Gastrocnemius medialis (tissue), 4 donors: ENCODE measurements at regions not wholly inside any gene's neighbourhood (a gene's known extent, or its start where the extent isn't known, plus 50 kb on each side); places are given as distances from the start of the nearest gene placed in this dataset.

Source experiments
- ATAC-seq, 2 donors: fragments of 150-250 bp; one replicate each; pipeline ENCODE4 v1.9.1; 2016
- DNase-seq, 2 donors: peaks; one replicate each; pipeline ENCODE4 v3.0.0-alpha.2; 2019
- H3K27ac ChIP-seq, 4 donors: fragments of 200-600 bp; sonication (generic); 1 replicate in 1 of 4; 2 replicates in 3 of 4; pipeline ENCODE4 v1.5.1; 2016 to 2018; ENCODE audit warnings: mild to moderate bottlenecking in 2 of 4, moderate library complexity in 1 of 4
- H3K27me3 ChIP-seq, 3 donors: fragments of 200-600 bp; sonication (generic) in 2 of 3; 1 replicate in 1 of 3; 2 replicates in 2 of 3; pipeline versions ENCODE4 v1.5.1 to v1.6.0; 2016 to 2019; ENCODE audit warnings: mild to moderate bottlenecking in 1 of 3, moderate library complexity in 1 of 3
- H3K36me3 ChIP-seq, 2 donors: fragments of 200-600 bp; sonication (generic) in 1 of 2; one replicate each; pipeline ENCODE4 v1.5.1; 2017 to 2018
- H3K4me1 ChIP-seq, 2 donors: fragments of 200-600 bp; sonication (generic) in 1 of 2; one replicate each; pipeline ENCODE4 v1.5.1; 2016 to 2017; ENCODE audit warnings: mild to moderate bottlenecking in 2 of 2
- H3K4me3 ChIP-seq, 4 donors: fragments of 200-600 bp; sonication (generic) in 3 of 4; 1 replicate in 1 of 4; 2 replicates in 3 of 4; pipeline ENCODE4 v1.5.1; 2016 to 2019; ENCODE audit warnings: mild to moderate bottlenecking in 2 of 4
- H3K9me3 ChIP-seq, 3 donors: fragments of 200-600 bp; sonication (generic) in 2 of 3; 1 replicate in 1 of 3; 2 replicates in 2 of 3; pipeline ENCODE4 v1.5.1; 2016 to 2019
- CTCF ChIP-seq, 5 experiments: fragments of 450-650 bp in 3 of 5; fragments of 200-600 bp in 2 of 5; sonication (generic) in 2 of 5; IDR thresholded peaks in 4 of 5; conservative IDR thresholded peaks in 1 of 5; 1 replicate in 4 of 5; 2 replicates in 1 of 5; pipeline ENCODE4 v1.5.1; 2016 to 2019; ENCODE audit warnings: antibody characterized with exemption in 5 of 5, mild to moderate bottlenecking in 3 of 5, moderate library complexity in 3 of 5
- POLR2A ChIP-seq, 2 donors: fragments of 450-650 bp; IDR thresholded peaks; one replicate each; pipeline ENCODE4 v1.6.1; 2017; ENCODE audit warnings: antibody characterized with exemption in 2 of 2, mild to moderate bottlenecking in 2 of 2, moderate library complexity in 2 of 2
- in situ Hi-C, 4 donors: fragments of 200-750 bp; cut with MboI; loops; one replicate each; pipeline versions ENCODE4 v1.15.0 to v1.8.0; 2017; ENCODE audit warnings: low sequenced_read_pairs in 4 of 4
- intact Hi-C: fragments of 100-400 bp; cut with DNase I; formaldehyde crosslinking; loops from one replicate; pipeline ENCODE4 v1.15.1; 2023; ENCODE audit warnings: low total_unique reads

- intact Hi-C loops (no loop called here), in situ Hi-C loops (no loop called here)
- H3K4me1 ChIP-seq = no peaks in the 10 kb centered on the region
- ATAC-seq (no peak), DNase-seq (no peak)
- H3K27ac ChIP-seq = no peak overlapping the region
- no peaks in the 10 kb centered on the region for H3K36me3 ChIP-seq
- H3K27me3 ChIP-seq = no peaks in the 10 kb centered on the region
- no peak for TF ChIP-seq POLR2A (IDR thresholded peaks at IDR 0.05)
- no peak for TF ChIP-seq CTCF (IDR thresholded peaks at IDR 0.05 in 4 of 5, conservative IDR thresholded peaks at IDR 0.05 in 1 of 5)
- H3K4me3 ChIP-seq = no peak overlapping the region
- no peaks in the 10 kb centered on the region for H3K9me3 ChIP-seq
Measured at GRCh38 chr4:138519436-138519835, 277.3 kb upstream of the SLC7A11 start.

GRCh38 chr4:138513535-138513934, 271.4 kb upstream of the SLC7A11 start:
- Histone ChIP-seq H3K4me1 (no peaks in the 10 kb centered on the region), H3K36me3 (no peaks in the 10 kb centered on the region), H3K9me3 (no peaks in the 10 kb centered on the region), H3K27me3 (no peaks in the 10 kb centered on the region), H3K4me3 (no peak overlapping the region), H3K27ac (no peak overlapping the region)
- intact Hi-C loops (no loop called here), in situ Hi-C loops (no loop called here)
- ATAC-seq (no peak), DNase-seq (no peak)
- TF ChIP-seq CTCF (IDR thresholded peaks at IDR 0.05 in 4 of 5, conservative IDR thresholded peaks at IDR 0.05 in 1 of 5) = no peak
- TF ChIP-seq POLR2A (IDR thresholded peaks at IDR 0.05) = no peak

GRCh38 chr4:138512756-138513155, 270.6 kb upstream of the SLC7A11 start:
- Histone ChIP-seq H3K4me3 (no peak overlapping the region), H3K36me3 (no peaks in the 10 kb centered on the region), H3K4me1 (no peaks in the 10 kb centered on the region), H3K9me3 (no peaks in the 10 kb centered on the region), H3K27me3 (no peaks in the 10 kb centered on the region), H3K27ac (no peak overlapping the region)
- no peak for TF ChIP-seq POLR2A (IDR thresholded peaks at IDR 0.05)
- TF ChIP-seq CTCF (IDR thresholded peaks at IDR 0.05 in 4 of 5, conservative IDR thresholded peaks at IDR 0.05 in 1 of 5) = no peak
- intact Hi-C loops (no loop called here), in situ Hi-C loops (no loop called here)
- ATAC-seq = no peak
- DNase-seq = no peak

- ATAC-seq = no peak
- no peaks in the 10 kb centered on the region for H3K9me3 ChIP-seq
- no peak for TF ChIP-seq POLR2A (IDR thresholded peaks at IDR 0.05)
- TF ChIP-seq CTCF (IDR thresholded peaks at IDR 0.05 in 4 of 5, conservative IDR thresholded peaks at IDR 0.05 in 1 of 5) = no peak
- H3K4me3 ChIP-seq = no peak overlapping the region
- H3K36me3 ChIP-seq = no peaks in the 10 kb centered on the region
- no peak overlapping the region for H3K27ac ChIP-seq
- H3K4me1 ChIP-seq = no peaks in the 10 kb centered on the region
- no peak for DNase-seq
- no peaks in the 10 kb centered on the region for H3K27me3 ChIP-seq
- in situ Hi-C loops = no loop called here
- intact Hi-C loops = no loop called here
Measured at GRCh38 chr4:138510053-138510452, 267.9 kb upstream of the SLC7A11 start.

GRCh38 chr4:138509346-138509745, 267.2 kb upstream of the SLC7A11 start:
- DNase-seq (no peak), ATAC-seq (no peak)
- TF ChIP-seq POLR2A (IDR thresholded peaks at IDR 0.05) (no peak), CTCF (IDR thresholded peaks at IDR 0.05 in 4 of 5, conservative IDR thresholded peaks at IDR 0.05 in 1 of 5) (no peak)
- Histone ChIP-seq H3K27me3 (no peaks in the 10 kb centered on the region), H3K9me3 (no peaks in the 10 kb centered on the region), H3K36me3 (no peaks in the 10 kb centered on the region), H3K4me3 (no peak overlapping the region), H3K4me1 (no peaks in the 10 kb centered on the region), H3K27ac (no peak overlapping the region)
- intact Hi-C loops (no loop called here), in situ Hi-C loops (no loop called here)
